ENCODE measurements at regions not wholly inside any gene's neighbourhood (a gene's known extent, or its start where the extent isn't known, plus 50 kb on each side); places are given as distances from the start of the nearest gene placed in this dataset.

DNA sequence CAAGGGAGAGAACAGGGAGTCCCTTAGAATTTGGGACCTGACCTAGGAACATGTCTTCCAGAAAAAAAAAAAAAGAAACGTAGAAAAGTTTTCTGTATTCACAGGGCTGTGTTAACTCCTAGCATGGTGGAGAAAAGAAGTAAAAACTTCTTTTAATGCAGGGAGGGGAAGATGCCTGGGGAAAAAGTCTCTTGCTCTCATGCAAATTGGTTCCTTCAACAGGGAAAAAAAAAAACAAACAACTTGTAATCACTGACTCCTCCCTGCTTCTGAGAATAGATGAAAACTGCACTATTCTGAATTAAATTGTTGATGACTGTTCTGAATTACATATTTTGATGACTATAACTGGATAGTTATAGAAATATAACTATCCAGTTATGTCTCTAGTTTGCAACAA is 933.2 kb downstream of the TRIB2 start (continued):
- TF ChIP-seq, protein P1, sequence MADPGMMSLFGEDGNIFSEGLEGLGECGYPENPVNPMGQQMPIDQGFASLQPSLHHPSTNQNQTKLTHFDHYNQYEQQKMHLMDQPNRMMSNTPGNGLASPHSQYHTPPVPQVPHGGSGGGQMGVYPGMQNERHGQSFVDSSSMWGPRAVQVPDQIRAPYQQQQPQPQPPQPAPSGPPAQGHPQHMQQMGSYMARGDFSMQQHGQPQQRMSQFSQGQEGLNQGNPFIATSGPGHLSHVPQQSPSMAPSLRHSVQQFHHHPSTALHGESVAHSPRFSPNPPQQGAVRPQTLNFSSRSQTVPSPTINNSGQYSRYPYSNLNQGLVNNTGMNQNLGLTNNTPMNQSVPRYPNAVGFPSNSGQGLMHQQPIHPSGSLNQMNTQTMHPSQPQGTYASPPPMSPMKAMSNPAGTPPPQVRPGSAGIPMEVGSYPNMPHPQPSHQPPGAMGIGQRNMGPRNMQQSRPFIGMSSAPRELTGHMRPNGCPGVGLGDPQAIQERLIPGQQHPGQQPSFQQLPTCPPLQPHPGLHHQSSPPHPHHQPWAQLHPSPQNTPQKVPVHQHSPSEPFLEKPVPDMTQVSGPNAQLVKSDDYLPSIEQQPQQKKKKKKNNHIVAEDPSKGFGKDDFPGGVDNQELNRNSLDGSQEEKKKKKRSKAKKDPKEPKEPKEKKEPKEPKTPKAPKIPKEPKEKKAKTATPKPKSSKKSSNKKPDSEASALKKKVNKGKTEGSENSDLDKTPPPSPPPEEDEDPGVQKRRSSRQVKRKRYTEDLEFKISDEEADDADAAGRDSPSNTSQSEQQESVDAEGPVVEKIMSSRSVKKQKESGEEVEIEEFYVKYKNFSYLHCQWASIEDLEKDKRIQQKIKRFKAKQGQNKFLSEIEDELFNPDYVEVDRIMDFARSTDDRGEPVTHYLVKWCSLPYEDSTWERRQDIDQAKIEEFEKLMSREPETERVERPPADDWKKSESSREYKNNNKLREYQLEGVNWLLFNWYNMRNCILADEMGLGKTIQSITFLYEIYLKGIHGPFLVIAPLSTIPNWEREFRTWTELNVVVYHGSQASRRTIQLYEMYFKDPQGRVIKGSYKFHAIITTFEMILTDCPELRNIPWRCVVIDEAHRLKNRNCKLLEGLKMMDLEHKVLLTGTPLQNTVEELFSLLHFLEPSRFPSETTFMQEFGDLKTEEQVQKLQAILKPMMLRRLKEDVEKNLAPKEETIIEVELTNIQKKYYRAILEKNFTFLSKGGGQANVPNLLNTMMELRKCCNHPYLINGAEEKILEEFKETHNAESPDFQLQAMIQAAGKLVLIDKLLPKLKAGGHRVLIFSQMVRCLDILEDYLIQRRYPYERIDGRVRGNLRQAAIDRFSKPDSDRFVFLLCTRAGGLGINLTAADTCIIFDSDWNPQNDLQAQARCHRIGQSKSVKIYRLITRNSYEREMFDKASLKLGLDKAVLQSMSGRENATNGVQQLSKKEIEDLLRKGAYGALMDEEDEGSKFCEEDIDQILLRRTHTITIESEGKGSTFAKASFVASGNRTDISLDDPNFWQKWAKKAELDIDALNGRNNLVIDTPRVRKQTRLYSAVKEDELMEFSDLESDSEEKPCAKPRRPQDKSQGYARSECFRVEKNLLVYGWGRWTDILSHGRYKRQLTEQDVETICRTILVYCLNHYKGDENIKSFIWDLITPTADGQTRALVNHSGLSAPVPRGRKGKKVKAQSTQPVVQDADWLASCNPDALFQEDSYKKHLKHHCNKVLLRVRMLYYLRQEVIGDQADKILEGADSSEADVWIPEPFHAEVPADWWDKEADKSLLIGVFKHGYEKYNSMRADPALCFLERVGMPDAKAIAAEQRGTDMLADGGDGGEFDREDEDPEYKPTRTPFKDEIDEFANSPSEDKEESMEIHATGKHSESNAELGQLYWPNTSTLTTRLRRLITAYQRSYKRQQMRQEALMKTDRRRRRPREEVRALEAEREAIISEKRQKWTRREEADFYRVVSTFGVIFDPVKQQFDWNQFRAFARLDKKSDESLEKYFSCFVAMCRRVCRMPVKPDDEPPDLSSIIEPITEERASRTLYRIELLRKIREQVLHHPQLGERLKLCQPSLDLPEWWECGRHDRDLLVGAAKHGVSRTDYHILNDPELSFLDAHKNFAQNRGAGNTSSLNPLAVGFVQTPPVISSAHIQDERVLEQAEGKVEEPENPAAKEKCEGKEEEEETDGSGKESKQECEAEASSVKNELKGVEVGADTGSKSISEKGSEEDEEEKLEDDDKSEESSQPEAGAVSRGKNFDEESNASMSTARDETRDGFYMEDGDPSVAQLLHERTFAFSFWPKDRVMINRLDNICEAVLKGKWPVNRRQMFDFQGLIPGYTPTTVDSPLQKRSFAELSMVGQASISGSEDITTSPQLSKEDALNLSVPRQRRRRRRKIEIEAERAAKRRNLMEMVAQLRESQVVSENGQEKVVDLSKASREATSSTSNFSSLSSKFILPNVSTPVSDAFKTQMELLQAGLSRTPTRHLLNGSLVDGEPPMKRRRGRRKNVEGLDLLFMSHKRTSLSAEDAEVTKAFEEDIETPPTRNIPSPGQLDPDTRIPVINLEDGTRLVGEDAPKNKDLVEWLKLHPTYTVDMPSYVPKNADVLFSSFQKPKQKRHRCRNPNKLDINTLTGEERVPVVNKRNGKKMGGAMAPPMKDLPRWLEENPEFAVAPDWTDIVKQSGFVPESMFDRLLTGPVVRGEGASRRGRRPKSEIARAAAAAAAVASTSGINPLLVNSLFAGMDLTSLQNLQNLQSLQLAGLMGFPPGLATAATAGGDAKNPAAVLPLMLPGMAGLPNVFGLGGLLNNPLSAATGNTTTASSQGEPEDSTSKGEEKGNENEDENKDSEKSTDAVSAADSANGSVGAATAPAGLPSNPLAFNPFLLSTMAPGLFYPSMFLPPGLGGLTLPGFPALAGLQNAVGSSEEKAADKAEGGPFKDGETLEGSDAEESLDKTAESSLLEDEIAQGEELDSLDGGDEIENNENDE (IDR thresholded peaks at IDR 0.05; ENCODE audit: insufficient replicate concordance, low read length) = no peak
- TF ChIP-seq NRF1 (IDR thresholded peaks at IDR 0.05; ENCODE audit: low read depth, low read length) (no peak), PHF8 (conservative IDR thresholded peaks at IDR 0.05; ENCODE audit: low read depth, low read length) (no peak), JUND (IDR thresholded peaks at IDR 0.05; ENCODE audit: low read length) (no peak), HDAC2 (IDR thresholded peaks at IDR 0.05; ENCODE audit: borderline replicate concordance in 1 of 2, low read depth in 2 of 2, low read length in 2 of 2) (no peak), CBX5 (IDR thresholded peaks at IDR 0.05; ENCODE audit: low read depth, low read length) (no peak), SIRT6 (IDR thresholded peaks at IDR 0.05; ENCODE audit: low read length) (no peak), SRF (IDR thresholded peaks at IDR 0.05; ENCODE audit: low read depth, low read length) (no peak), EZH2 (IDR thresholded peaks at IDR 0.05; ENCODE audit: low read depth, low read length, severe bottlenecking) (no peak), CHD2 (IDR thresholded peaks at IDR 0.05; ENCODE audit: low read length) (no peak), BACH1 (IDR thresholded peaks at IDR 0.05; ENCODE audit: low read length) (no peak)
- TF ChIP-seq, protein P2, sequence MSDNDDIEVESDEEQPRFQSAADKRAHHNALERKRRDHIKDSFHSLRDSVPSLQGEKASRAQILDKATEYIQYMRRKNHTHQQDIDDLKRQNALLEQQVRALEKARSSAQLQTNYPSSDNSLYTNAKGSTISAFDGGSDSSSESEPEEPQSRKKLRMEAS (IDR thresholded peaks at IDR 0.05) = no peak

Measured in H1 (cell line).